DND-41 (cell line): ENCODE measurements at regions not wholly inside any gene's neighbourhood (a gene's known extent, or its start where the extent isn't known, plus 50 kb on each side); places are given as distances from the start of the nearest gene placed in this dataset.

Experiments used
- ATAC-seq: fragments of 200-7000 bp; cut with Tn5 transposase; 3 replicates; pipeline ENCODE4 v1.9.1; 2021; ENCODE audit warnings: low read depth; ENCODE audit not compliant: insufficient read depth
- DNase-seq: peaks from one replicate; pipeline ENCODE4 v3.0.0-alpha.2; 2020
- H2AFZ ChIP-seq: 2 replicates; pipeline ENCODE4 v1.6.0; 2012; ENCODE audit warnings: low read depth, low read length
- H3K27ac ChIP-seq: 2 replicates; pipeline ENCODE4 v1.5.1; 2012; ENCODE audit warnings: low read length, inconsistent platforms
- H3K27me3 ChIP-seq: fragments of 200-600 bp; sonication (generic); 2 replicates; pipeline ENCODE4 v1.6.0; 2012; ENCODE audit warnings: low read length, mild to moderate bottlenecking, inconsistent platforms; ENCODE audit not compliant: insufficient read depth, poor library complexity
- H3K36me3 ChIP-seq: 2 replicates; pipeline ENCODE4 v1.5.1; 2012; ENCODE audit warnings: low read length, inconsistent platforms; ENCODE audit not compliant: insufficient read depth
- H3K4me1 ChIP-seq: 2 replicates; pipeline ENCODE4 v1.5.1; 2012; ENCODE audit warnings: mild to moderate bottlenecking, low read length; ENCODE audit not compliant: insufficient read depth
- H3K4me2 ChIP-seq: 2 replicates; pipeline ENCODE4 v1.6.0; 2012; ENCODE audit warnings: mild to moderate bottlenecking, moderate library complexity, low read length, inconsistent platforms; ENCODE audit not compliant: insufficient read depth
- H3K4me3 ChIP-seq, 2 experiments: fragments of 200-600 bp in 1 of 2; shearing (Covaris generic) in 1 of 2; 2 replicates each; pipeline ENCODE4 v1.5.1; 2012 to 2016; ENCODE audit warnings: inconsistent platforms in 2 of 2, low read length in 2 of 2, mild to moderate bottlenecking in 2 of 2, low read depth in 1 of 2, moderate library complexity in 1 of 2
- H3K79me2 ChIP-seq: 2 replicates; pipeline ENCODE4 v1.6.0; 2012; ENCODE audit warnings: low read length, inconsistent platforms; ENCODE audit not compliant: insufficient read depth
- H3K9ac ChIP-seq: 2 replicates; pipeline ENCODE4 v1.6.0; 2012; ENCODE audit warnings: low read depth, mild to moderate bottlenecking, inconsistent platforms, low read length, moderate library complexity
- H3K9me3 ChIP-seq: 2 replicates; pipeline ENCODE4 v1.5.1; 2012; ENCODE audit warnings: low read length, moderate library complexity, mild to moderate bottlenecking, inconsistent platforms; ENCODE audit not compliant: insufficient read depth, severe bottlenecking
- H4K20me1 ChIP-seq: 2 replicates; pipeline ENCODE4 v1.6.0; 2012; ENCODE audit warnings: low read length; ENCODE audit not compliant: insufficient read depth
- EZH2 ChIP-seq: IDR thresholded peaks from 3 replicates; pipeline ENCODE4 v1.6.1; 2012; ENCODE audit warnings: borderline replicate concordance, low read depth, mild to moderate bottlenecking, moderate library complexity, low read length, inconsistent platforms; ENCODE audit not compliant: severe bottlenecking
- TF ChIP-seq, protein P1 (sequence below): IDR thresholded peaks from 2 replicates; pipeline ENCODE4 v1.5.1; 2012; ENCODE audit warnings: borderline replicate concordance, low read length, moderate library complexity, mild to moderate bottlenecking; ENCODE audit not compliant: poor library complexity, severe bottlenecking; ENCODE audit errors: extremely low read depth

GRCh38 chr2:36169843-36170242, 185.7 kb upstream of the CRIM1 start:
- H3K9ac ChIP-seq = no peak overlapping the region
- H3K4me3 ChIP-seq = no peak overlapping the region
- no peaks in the 10 kb centered on the region for H3K9me3 ChIP-seq
- no peak for TF ChIP-seq EZH2
- TF ChIP-seq, protein P1, sequence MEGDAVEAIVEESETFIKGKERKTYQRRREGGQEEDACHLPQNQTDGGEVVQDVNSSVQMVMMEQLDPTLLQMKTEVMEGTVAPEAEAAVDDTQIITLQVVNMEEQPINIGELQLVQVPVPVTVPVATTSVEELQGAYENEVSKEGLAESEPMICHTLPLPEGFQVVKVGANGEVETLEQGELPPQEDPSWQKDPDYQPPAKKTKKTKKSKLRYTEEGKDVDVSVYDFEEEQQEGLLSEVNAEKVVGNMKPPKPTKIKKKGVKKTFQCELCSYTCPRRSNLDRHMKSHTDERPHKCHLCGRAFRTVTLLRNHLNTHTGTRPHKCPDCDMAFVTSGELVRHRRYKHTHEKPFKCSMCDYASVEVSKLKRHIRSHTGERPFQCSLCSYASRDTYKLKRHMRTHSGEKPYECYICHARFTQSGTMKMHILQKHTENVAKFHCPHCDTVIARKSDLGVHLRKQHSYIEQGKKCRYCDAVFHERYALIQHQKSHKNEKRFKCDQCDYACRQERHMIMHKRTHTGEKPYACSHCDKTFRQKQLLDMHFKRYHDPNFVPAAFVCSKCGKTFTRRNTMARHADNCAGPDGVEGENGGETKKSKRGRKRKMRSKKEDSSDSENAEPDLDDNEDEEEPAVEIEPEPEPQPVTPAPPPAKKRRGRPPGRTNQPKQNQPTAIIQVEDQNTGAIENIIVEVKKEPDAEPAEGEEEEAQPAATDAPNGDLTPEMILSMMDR = no peak
- no peaks in the 10 kb centered on the region for H3K36me3 ChIP-seq
- no peak overlapping the region for H3K4me2 ChIP-seq
- no peaks in the 10 kb centered on the region for H4K20me1 ChIP-seq
- H3K27ac ChIP-seq = no peak overlapping the region
- no peaks in the 10 kb centered on the region for H3K79me2 ChIP-seq
- no peak for DNase-seq
- no peak overlapping the region for H2AFZ ChIP-seq
- no peak for ATAC-seq
- H3K27me3 ChIP-seq = no peaks in the 10 kb centered on the region
- H3K4me1 ChIP-seq = no peaks in the 10 kb centered on the region

GRCh38 chr2:36168115-36168514, 187.5 kb upstream of the CRIM1 start:
- H3K27me3 ChIP-seq = no peaks in the 10 kb centered on the region
- H3K79me2 ChIP-seq = no peaks in the 10 kb centered on the region
- H2AFZ ChIP-seq = no peak overlapping the region
- H4K20me1 ChIP-seq = no peaks in the 10 kb centered on the region
- TF ChIP-seq, protein P1 = no peak
- TF ChIP-seq EZH2 = no peak
- H3K4me3 ChIP-seq = no peak overlapping the region
- no peaks in the 10 kb centered on the region for H3K36me3 ChIP-seq
- DNase-seq = no peak
- H3K9ac ChIP-seq = no peak overlapping the region
- ATAC-seq = no peak
- no peaks in the 10 kb centered on the region for H3K4me1 ChIP-seq
- no peaks in the 10 kb centered on the region for H3K9me3 ChIP-seq
- no peak overlapping the region for H3K4me2 ChIP-seq
- H3K27ac ChIP-seq = no peak overlapping the region

DNA sequence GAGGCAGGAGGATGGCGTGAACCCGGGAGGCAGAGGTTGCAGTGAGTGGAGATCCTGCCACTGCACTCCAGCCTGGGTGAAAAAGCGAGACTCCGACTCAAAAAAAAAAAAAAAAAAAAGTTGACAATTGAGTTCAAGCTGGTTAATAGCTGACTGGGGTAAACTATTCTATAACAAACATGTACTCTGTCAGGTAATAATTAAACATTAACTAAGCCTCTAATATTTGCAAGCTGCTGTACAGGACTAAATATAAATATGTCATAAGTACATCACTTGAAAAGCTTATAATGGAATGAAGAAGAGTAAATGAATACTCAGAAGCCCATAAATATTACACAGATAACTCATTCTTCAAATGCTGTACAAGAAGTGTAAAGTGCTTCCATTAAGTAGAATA, 190.4 kb upstream of the CRIM1 start:
- Histone ChIP-seq H3K27me3 (no peaks in the 10 kb centered on the region), H3K9me3 (no peaks in the 10 kb centered on the region), H3K27ac (no peak overlapping the region), H3K4me2 (no peak overlapping the region), H3K36me3 (no peaks in the 10 kb centered on the region), H3K9ac (no peak overlapping the region), H4K20me1 (no peaks in the 10 kb centered on the region), H2AFZ (no peak overlapping the region), H3K4me1 (no peaks in the 10 kb centered on the region), H3K4me3 (no peak overlapping the region), H3K79me2 (no peaks in the 10 kb centered on the region)
- no peak for ATAC-seq
- no peak for DNase-seq
- TF ChIP-seq, protein P1 = no peak
- no peak for TF ChIP-seq EZH2
